ENCODE measurements at regions not wholly inside any gene's neighbourhood (a gene's known extent, or its start where the extent isn't known, plus 50 kb on each side); places are given as distances from the start of the nearest gene placed in this dataset.

GRCh38 chr6:137799950-137800568, 67.0 kb upstream of the TNFAIP3 start:
- TF ChIP-seq POLR2A (IDR thresholded peaks at IDR 0.05) (no peak), EP300 (IDR thresholded peaks at IDR 0.05) (no peak)
- TF ChIP-seq, protein P1, sequence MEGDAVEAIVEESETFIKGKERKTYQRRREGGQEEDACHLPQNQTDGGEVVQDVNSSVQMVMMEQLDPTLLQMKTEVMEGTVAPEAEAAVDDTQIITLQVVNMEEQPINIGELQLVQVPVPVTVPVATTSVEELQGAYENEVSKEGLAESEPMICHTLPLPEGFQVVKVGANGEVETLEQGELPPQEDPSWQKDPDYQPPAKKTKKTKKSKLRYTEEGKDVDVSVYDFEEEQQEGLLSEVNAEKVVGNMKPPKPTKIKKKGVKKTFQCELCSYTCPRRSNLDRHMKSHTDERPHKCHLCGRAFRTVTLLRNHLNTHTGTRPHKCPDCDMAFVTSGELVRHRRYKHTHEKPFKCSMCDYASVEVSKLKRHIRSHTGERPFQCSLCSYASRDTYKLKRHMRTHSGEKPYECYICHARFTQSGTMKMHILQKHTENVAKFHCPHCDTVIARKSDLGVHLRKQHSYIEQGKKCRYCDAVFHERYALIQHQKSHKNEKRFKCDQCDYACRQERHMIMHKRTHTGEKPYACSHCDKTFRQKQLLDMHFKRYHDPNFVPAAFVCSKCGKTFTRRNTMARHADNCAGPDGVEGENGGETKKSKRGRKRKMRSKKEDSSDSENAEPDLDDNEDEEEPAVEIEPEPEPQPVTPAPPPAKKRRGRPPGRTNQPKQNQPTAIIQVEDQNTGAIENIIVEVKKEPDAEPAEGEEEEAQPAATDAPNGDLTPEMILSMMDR (IDR thresholded peaks at IDR 0.05) = peak; percentile 53 to 66
